Erythroblast (primary cell): ENCODE measurements at regions not wholly inside any gene's neighbourhood (a gene's known extent, or its start where the extent isn't known, plus 50 kb on each side); places are given as distances from the start of the nearest gene placed in this dataset.

Experiments used
- GATA1 ChIP-seq: IDR thresholded peaks from 2 replicates; pipeline ENCODE4 v1.6.1; 2011; ENCODE audit warnings: low read depth, mild to moderate bottlenecking, control low read depth, low read length, moderate library complexity
- POLR2A ChIP-seq: IDR thresholded peaks from 2 replicates; pipeline ENCODE4 v1.6.1; 2011; ENCODE audit warnings: mild to moderate bottlenecking, low read length

DNA sequence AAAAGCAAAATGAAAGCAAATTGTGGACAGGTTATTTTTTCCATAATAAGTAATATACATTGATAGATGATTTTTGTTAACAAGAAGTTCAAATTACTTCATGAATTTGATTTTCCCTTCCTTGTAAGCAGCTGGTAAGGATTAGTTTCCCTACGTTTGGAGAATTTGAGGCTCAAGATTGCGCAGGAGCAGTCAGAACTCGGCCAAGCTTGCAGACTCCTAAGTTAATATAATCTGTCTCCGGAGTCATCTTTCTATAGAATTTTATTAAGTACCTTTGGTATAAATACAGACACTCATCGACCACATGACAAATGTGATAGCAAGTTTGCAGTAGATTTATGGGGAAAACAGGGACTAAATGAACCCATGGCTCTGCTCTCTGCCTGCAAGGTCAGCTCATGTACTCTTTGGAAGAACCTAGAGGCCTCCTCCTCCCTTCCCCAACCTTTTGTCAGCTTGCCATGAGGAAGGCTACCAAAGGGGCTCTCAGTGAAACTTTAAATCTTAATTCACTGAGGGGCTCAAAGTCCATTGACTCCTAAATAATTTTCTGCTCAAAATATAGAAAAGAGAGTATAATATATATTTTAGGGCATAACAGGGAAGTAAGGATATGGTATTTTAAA lies 89.2 kb upstream of the CTTNBP2 start:
- TF ChIP-seq POLR2A (no peak), GATA1 (no peak)
